ENCODE measurements at regions not wholly inside any gene's neighbourhood (a gene's known extent, or its start where the extent isn't known, plus 50 kb on each side); places are given as distances from the start of the nearest gene placed in this dataset.

GRCh38 chr2:239682518-239682917 lies 281.7 kb upstream of the HDAC4 start:
- no peak for DNase-seq

- no peak for DNase-seq
These were observed 278.9 kb upstream of the HDAC4 start for GRCh38 chr2:239679755-239680154.

- DNase-seq, result no peak
These were observed 278.0 kb upstream of the HDAC4 start for GRCh38 chr2:239678666-239679296.

GRCh38 chr2:239678186-239678490 lies 277.3 kb upstream of the HDAC4 start:
- no peak for DNase-seq

GRCh38 chr2:239677453-239678185 lies 276.8 kb upstream of the HDAC4 start:
- no peak for DNase-seq

- DNase-seq, result no peak
These were observed 276.1 kb upstream of the HDAC4 start for GRCh38 chr2:239676716-239677452.

- no peak for DNase-seq
These were observed 275.3 kb upstream of the HDAC4 start for GRCh38 chr2:239675826-239676715.

- DNase-seq, result no peak
These were observed 274.4 kb upstream of the HDAC4 start for GRCh38 chr2:239674981-239675825.

- no peak for DNase-seq
These were observed 273.5 kb upstream of the HDAC4 start for GRCh38 chr2:239674101-239674980.

GRCh38 chr2:239673641-239674040 lies 272.8 kb upstream of the HDAC4 start:
- DNase-seq, result no peak

GRCh38 chr2:239671916-239672849 lies 271.4 kb upstream of the HDAC4 start:
- no peak for DNase-seq

- no peak for DNase-seq
These were observed 270.7 kb upstream of the HDAC4 start for GRCh38 chr2:239671471-239671870.

- no peak for DNase-seq
These were observed 269.8 kb upstream of the HDAC4 start for GRCh38 chr2:239670463-239671120.

GRCh38 chr2:239669899-239670460 lies 269.2 kb upstream of the HDAC4 start:
- no peak for DNase-seq

GRCh38 chr2:239669181-239669898 lies 268.5 kb upstream of the HDAC4 start:
- DNase-seq, result no peak

- DNase-seq, result no peak
These were observed 267.8 kb upstream of the HDAC4 start for GRCh38 chr2:239668651-239669050.

GRCh38 chr2:239668042-239668441 lies 267.2 kb upstream of the HDAC4 start:
- no peak for DNase-seq

- DNase-seq, result no peak
These were observed 266.7 kb upstream of the HDAC4 start for GRCh38 chr2:239667431-239667985.

Measured in AML-193 (cell line).